PC-3 (cell line): ENCODE measurements at regions not wholly inside any gene's neighbourhood (a gene's known extent, or its start where the extent isn't known, plus 50 kb on each side); places are given as distances from the start of the nearest gene placed in this dataset.

ENCODE experiments used
- CTCF ChIP-seq: fragments of 300-600 bp; sonication (generic); conservative IDR thresholded peaks from 2 replicates; pipeline ENCODE4 v1.5.1; 2017; ENCODE audit warnings: antibody characterized with exemption, low read depth, mild to moderate bottlenecking, low read length
- EZH2 ChIP-seq: fragments of 300-600 bp; sonication (generic); IDR thresholded peaks from one replicate; pipeline ENCODE4 v1.6.1; 2017; ENCODE audit warnings: antibody characterized with exemption, mild to moderate bottlenecking, low read length; ENCODE audit not compliant: unreplicated experiment

GRCh38 chrX:87968118-87968517 is 450.5 kb downstream of the KLHL4 start:
- no peak for TF ChIP-seq CTCF
- TF ChIP-seq EZH2 = no peak
